ENCODE measurements at regions not wholly inside any gene's neighbourhood (a gene's known extent, or its start where the extent isn't known, plus 50 kb on each side); places are given as distances from the start of the nearest gene placed in this dataset.

DNA sequence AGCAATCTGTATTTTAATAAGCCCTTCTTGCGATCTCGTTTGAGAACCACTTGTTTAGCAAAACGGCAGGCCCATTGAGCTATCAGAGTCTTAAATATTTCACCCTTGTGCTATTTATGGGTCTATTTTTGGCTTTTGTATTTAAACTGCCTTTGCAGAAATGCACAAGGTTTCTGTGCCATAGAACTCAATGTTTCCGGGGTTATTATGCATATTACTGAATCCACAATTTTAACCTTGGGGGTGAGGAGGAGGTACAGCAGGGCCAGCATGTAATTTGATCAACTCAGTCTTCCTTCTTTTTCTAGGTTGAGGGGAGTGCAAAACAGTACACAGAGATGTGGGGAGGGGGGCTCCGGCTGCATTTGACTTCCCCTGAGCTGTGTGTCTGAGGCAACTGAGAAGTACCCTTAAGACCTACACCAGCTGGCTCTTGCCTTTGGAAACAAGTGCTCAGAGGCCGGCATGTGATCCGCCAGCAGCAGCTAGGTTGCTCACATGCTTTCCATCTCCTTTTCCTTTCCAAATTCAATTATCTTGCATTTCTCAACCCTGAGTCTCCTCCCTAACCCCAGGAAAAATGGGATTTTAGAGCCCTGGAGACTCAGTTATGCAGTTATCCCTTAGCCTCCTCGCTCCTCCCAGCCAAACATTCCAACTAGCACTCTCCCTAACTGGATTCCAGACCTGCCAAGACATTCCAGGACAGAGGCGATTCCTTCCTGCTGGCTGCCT, 103.0 kb downstream of the HNRNPLL start:
- Histone ChIP-seq H3K27me3 (replicated peaks in 1 of 2; ENCODE audit: control insufficient read depth in 2 of 2, insufficient read depth in 2 of 2, low read length in 1 of 2) (no peaks in the 10 kb centered on the region), H3K4me1 (ENCODE audit: control insufficient read depth, insufficient read depth, low read length) (peaks cover 7% of the 10 kb centered on the region), H3K4me3 (no peak overlapping the region), H4K20me1 (ENCODE audit: control insufficient read depth, insufficient read depth) (no peaks in the 10 kb centered on the region), H3K79me2 (ENCODE audit: control insufficient read depth, insufficient read depth, low read length) (no peaks in the 10 kb centered on the region), H3K36me3 (ENCODE audit: control insufficient read depth in 2 of 2, insufficient read depth in 2 of 2, low read length in 1 of 2) (no peaks in the 10 kb centered on the region), H3K4me2 (ENCODE audit: control insufficient read depth, insufficient read depth) (no peak overlapping the region), H3K9ac (ENCODE audit: control insufficient read depth, insufficient read depth, low read length) (no peak overlapping the region), H2AFZ (ENCODE audit: control insufficient read depth, low read depth, low read length) (no peak overlapping the region), H3K27ac (ENCODE audit: control insufficient read depth, insufficient read depth) (no peak overlapping the region), H3K9me3 (replicated peaks; ENCODE audit: control insufficient read depth, insufficient read depth, low read length) (peaks cover 2% of the 10 kb centered on the region; the same call in 2 of the 3 replicates)
- ChIA-PET SMC1A (ENCODE audit: uncharacterized antibody, unreplicated experiment) (interaction anchor here (0.6 to 3.8 kb wide), 4 partner anchors 9 to 1020 kb away, joined by 3 to 16 read pairs (median 4); no protein-coding TSS in a partner anchor), CTCF (interaction anchor here (0.8 to 3.1 kb wide), 2 partner anchors 8 to 666 kb away, joined by 3 to 19 read pairs; no protein-coding TSS in a partner anchor), RAD21 (ENCODE audit: unreplicated experiment) (interaction anchor here (0.8 kb wide), 1 partner anchor 67 kb away, joined by 3 read pairs; no protein-coding TSS in a partner anchor), POLR2A (interaction anchor here (0.6 kb wide), 1 partner anchor 118 kb away, joined by 3 read pairs; no protein-coding TSS in a partner anchor)
- ATAC-seq (no peak), FAIRE-seq (no peak), DNase-seq (ENCODE audit: low read depth, low spot score) (no peak)
- intact Hi-C loops (cut with micrococcal nuclease; ENCODE audit: unreplicated experiment) (no loop called here), in situ Hi-C loops (cut with MboI) (no loop called here)
- 64% methylated on average over 9 of the region's 9 CpGs for WGBS (ENCODE audit: insufficient coverage, insufficient replicate concordance, low lambda C conversion rate, missing lambda C conversion rate)
- no TSS peak for BruUV-seq (replicated peaks)
- TF ChIP-seq CREM (IDR thresholded peaks at IDR 0.05; ENCODE audit: low read depth) (no peak), CEBPB (IDR thresholded peaks at IDR 0.05; ENCODE audit: borderline replicate concordance in 1 of 2, low read depth in 2 of 2, low read length in 2 of 2) (no peak), MTA3 (IDR thresholded peaks at IDR 0.05; ENCODE audit: borderline replicate concordance, low read length) (no peak), E2F8 (IDR thresholded peaks at IDR 0.05; ENCODE audit: low read depth, partially characterized antibody) (no peak), EGR1 (IDR thresholded peaks at IDR 0.05; ENCODE audit: borderline replicate concordance in 1 of 2, low read depth in 2 of 2, low read length in 2 of 2) (no peak), SMAD1 (IDR thresholded peaks at IDR 0.05; ENCODE audit: low read depth, partially characterized antibody) (no peak), ZNF207 (IDR thresholded peaks at IDR 0.05; ENCODE audit: borderline replicate concordance) (no peak), PML (IDR thresholded peaks at IDR 0.05; ENCODE audit: low read length) (no peak), TARDBP (IDR thresholded peaks at IDR 0.05; ENCODE audit: borderline replicate concordance) (no peak), CUX1 (IDR thresholded peaks at IDR 0.05; ENCODE audit: insufficient replicate concordance, low read depth, low read length) (no peak)
- TF ChIP-seq, protein P1, sequence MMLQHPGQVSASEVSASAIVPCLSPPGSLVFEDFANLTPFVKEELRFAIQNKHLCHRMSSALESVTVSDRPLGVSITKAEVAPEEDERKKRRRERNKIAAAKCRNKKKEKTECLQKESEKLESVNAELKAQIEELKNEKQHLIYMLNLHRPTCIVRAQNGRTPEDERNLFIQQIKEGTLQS (IDR thresholded peaks at IDR 0.05; ENCODE audit: borderline replicate concordance, extremely low read depth, low read depth, low read length): no peak
